A549 (cell line): ENCODE measurements at regions not wholly inside any gene's neighbourhood (a gene's known extent, or its start where the extent isn't known, plus 50 kb on each side); places are given as distances from the start of the nearest gene placed in this dataset.

Source experiments
- ATAC-seq, 2 experiments: fragments of 200-7000 bp in 1 of 2; fragments of >200 bp in 1 of 2; cut with Nextera tagmentation in 1 of 2; cut with Tn5 transposase in 1 of 2; 3 replicates each; pipeline versions ENCODE4 v1.8.0 to v1.9.1; 2018 to 2020; ENCODE audit warnings: mild to moderate bottlenecking in 1 of 2, moderate library complexity in 1 of 2
- CTCF ChIA-PET: fragments of 300-600 bp; sonication (Branson Sonifier 250); formaldehyde crosslinking; extraction: SDS; loops from one replicate; lab custom pipeline; 2021; ENCODE audit warnings: antibody characterized with exemption, inconsistent platforms; lab: Yijun Ruan, JAX
- POLR2A ChIA-PET: fragments of 350-600 bp; formaldehyde crosslinking; extraction: SDS; loops from one replicate; lab custom pipeline; 2021; ENCODE audit warnings: antibody characterized with exemption, inconsistent platforms; lab: Yijun Ruan, JAX
- DNase-seq, 2 experiments: peaks; one replicate each; pipeline versions ENCODE4 v3.0.0 to v3.0.0-alpha.2; 2011 to 2016; ENCODE audit warnings: low read depth in 1 of 2, low spot score in 1 of 2
- FAIRE-seq: peaks from 2 replicates; lab custom pipeline; 2011; peaks lifted over from hg19 to GRCh38; lab: Jason Lieb, UNC
- H3K27ac ChIP-seq, 2 experiments: fragments of >200 bp; sonication (Bioruptor Twin); formaldehyde crosslinking; 3 replicates each; pipeline ENCODE4 v1.5.1; 2016 to 2017
- H3K4me1 ChIP-seq: fragments of >200 bp; sonication (Bioruptor Twin); formaldehyde crosslinking; 3 replicates; pipeline ENCODE4 v1.6.1; 2016
- H3K4me2 ChIP-seq: fragments of >200 bp; sonication (Bioruptor Twin); formaldehyde crosslinking; 3 replicates; pipeline ENCODE4 v1.6.1; 2016
- H3K4me3 ChIP-seq: fragments of >200 bp; sonication (Bioruptor Twin); formaldehyde crosslinking; 3 replicates; pipeline ENCODE4 v1.5.1; 2016
- H3K9me3 ChIP-seq: fragments of >200 bp; sonication (Bioruptor Twin); formaldehyde crosslinking; 3 replicates; pipeline ENCODE4 v1.6.1; 2016
- BCL3 ChIP-seq: fragments of >200 bp; sonication (Bioruptor Twin); formaldehyde crosslinking; IDR thresholded peaks from 3 replicates; pipeline ENCODE4 v1.6.1; 2016
- CEBPB ChIP-seq, 2 experiments: fragments of >200 bp in 1 of 2; sonication (Bioruptor Twin) in 1 of 2; formaldehyde crosslinking in 1 of 2; IDR thresholded peaks; 2 replicates each; pipeline ENCODE4 v1.6.1; 2012 to 2016
- CHD2 ChIP-seq: fragments of 150-350 bp; IDR thresholded peaks from 2 replicates; pipeline ENCODE4 v1.6.1; 2014; ENCODE audit warnings: low read length; ENCODE audit not compliant: partially characterized antibody
- EHF ChIP-seq: fragments of 250-450 bp; sonication (Bioruptor Pico); IDR thresholded peaks from 2 replicates; pipeline ENCODE4 v1.5.0; 2020; ENCODE audit warnings: mild to moderate bottlenecking
- FOSL2 ChIP-seq, 2 experiments: fragments of 450-650 bp in 1 of 2; fragments of >200 bp in 1 of 2; sonication (Bioruptor Twin) in 1 of 2; formaldehyde crosslinking; IDR thresholded peaks; 2 replicates each; pipeline versions ENCODE4 v1.5.0 to v1.6.1; 2016 to 2020; ENCODE audit warnings: mild to moderate bottlenecking in 1 of 2, moderate library complexity in 1 of 2
- FOXS1 ChIP-seq: fragments of 250-450 bp; sonication (Bioruptor Pico); IDR thresholded peaks from 2 replicates; pipeline ENCODE4 v1.5.0; 2020; ENCODE audit warnings: mild to moderate bottlenecking, moderate library complexity
- JUNB ChIP-seq: fragments of >200 bp; sonication (Bioruptor Twin); formaldehyde crosslinking; IDR thresholded peaks from 2 replicates; pipeline ENCODE4 v1.6.1; 2016
- MAFK ChIP-seq: fragments of 450-650 bp; IDR thresholded peaks from 2 replicates; pipeline ENCODE4 v1.6.1; 2014; ENCODE audit not compliant: partially characterized antibody
- PHF8 ChIP-seq: fragments of 200-600 bp; sonication (generic); IDR thresholded peaks from 2 replicates; pipeline ENCODE4 v1.6.1; 2016; ENCODE audit warnings: low read depth, mild to moderate bottlenecking, antibody characterized with exemption, moderate library complexity, borderline replicate concordance
- RAD21 ChIP-seq, 2 experiments: fragments of >200 bp in 1 of 2; sonication (Bioruptor Twin) in 1 of 2; formaldehyde crosslinking in 1 of 2; IDR thresholded peaks in 1 of 2; conservative IDR thresholded peaks in 1 of 2; 2 replicates in 1 of 2; 3 replicates in 1 of 2; pipeline ENCODE4 v1.6.1; 2012 to 2018; ENCODE audit warnings: inconsistent platforms in 1 of 2
- RARB ChIP-seq: fragments of 250-450 bp; sonication (Bioruptor Pico); IDR thresholded peaks from 2 replicates; pipeline ENCODE4 v1.8.0; 2021; ENCODE audit warnings: mild to moderate bottlenecking, moderate library complexity
- RFX5 ChIP-seq: fragments of 450-650 bp; IDR thresholded peaks from 2 replicates; pipeline ENCODE4 v1.7.1; 2014; ENCODE audit warnings: antibody characterized with exemption, mild to moderate bottlenecking, moderate library complexity
- RNF2 ChIP-seq: fragments of 200-600 bp; sonication (generic); IDR thresholded peaks from 2 replicates; pipeline ENCODE4 v1.6.1; 2016; ENCODE audit warnings: low read depth, mild to moderate bottlenecking, antibody characterized with exemption, moderate library complexity, borderline replicate concordance
- TP53 ChIP-seq: fragments of 250-450 bp; sonication (Bioruptor Pico); IDR thresholded peaks from 2 replicates; pipeline ENCODE4 v1.5.0; 2021; ENCODE audit warnings: mild to moderate bottlenecking, moderate library complexity
- WGBS: methylation state at CpG from one replicate; pipeline ENCODE4 v1.1.6; 2017; ENCODE audit errors: missing lambda C conversion rate; 5-methylcytosine and 5-hydroxymethylcytosine counted together
- TF ChIP-seq, protein P1 (sequence below): fragments of 250-450 bp; sonication (Bioruptor Pico); IDR thresholded peaks from 2 replicates; pipeline ENCODE4 v1.5.0; 2021; ENCODE audit warnings: mild to moderate bottlenecking, moderate library complexity, borderline replicate concordance
- TF ChIP-seq, protein P2 (sequence below): fragments of >200 bp; sonication (Bioruptor Twin); formaldehyde crosslinking; IDR thresholded peaks from 2 replicates; pipeline ENCODE4 v1.6.1; 2016
- TF ChIP-seq, protein P3 (sequence below): IDR thresholded peaks from 2 replicates; pipeline ENCODE4 v1.6.1; 2012; ENCODE audit warnings: low read depth, borderline replicate concordance
- TF ChIP-seq, protein P4 (sequence below): fragments of 250-450 bp; sonication (Bioruptor Pico); IDR thresholded peaks from 2 replicates; pipeline ENCODE4 v1.5.0; 2020; ENCODE audit warnings: low read depth, mild to moderate bottlenecking, moderate library complexity
- TF ChIP-seq, protein P5 (sequence below): fragments of >200 bp; sonication (Bioruptor Twin); formaldehyde crosslinking; IDR thresholded peaks from 3 replicates; pipeline ENCODE4 v1.5.1; 2016

DNA sequence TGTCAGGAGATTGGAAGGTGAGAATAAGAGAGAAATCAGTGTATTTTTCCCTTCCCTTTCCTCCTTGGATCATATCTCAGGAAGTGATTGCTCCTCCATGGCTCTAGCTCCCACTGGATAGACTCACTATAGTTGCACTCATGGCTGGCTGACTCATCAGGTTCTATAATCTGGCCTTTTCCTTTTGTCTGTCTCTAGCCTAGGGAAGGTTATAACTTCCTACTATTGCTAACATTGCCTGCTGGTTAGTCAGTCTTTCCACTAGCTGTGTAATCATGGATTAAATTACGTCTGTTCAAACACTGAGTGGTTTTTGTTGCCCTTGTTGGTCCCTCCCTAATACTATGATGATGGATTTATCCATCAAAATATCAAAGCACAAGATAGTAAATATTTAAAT lies 195.5 kb upstream of the VEGFC start (continued):
- TF ChIP-seq FOSL2 (IDR thresholded peaks at IDR 0.05) = peak; percentile 59; the same call in 1 of the 2 replicates
- TF ChIP-seq FOSL2 (CRISPR knock-in tag; IDR thresholded peaks at IDR 0.05) = peak; percentile 89
- TF ChIP-seq, protein P1, sequence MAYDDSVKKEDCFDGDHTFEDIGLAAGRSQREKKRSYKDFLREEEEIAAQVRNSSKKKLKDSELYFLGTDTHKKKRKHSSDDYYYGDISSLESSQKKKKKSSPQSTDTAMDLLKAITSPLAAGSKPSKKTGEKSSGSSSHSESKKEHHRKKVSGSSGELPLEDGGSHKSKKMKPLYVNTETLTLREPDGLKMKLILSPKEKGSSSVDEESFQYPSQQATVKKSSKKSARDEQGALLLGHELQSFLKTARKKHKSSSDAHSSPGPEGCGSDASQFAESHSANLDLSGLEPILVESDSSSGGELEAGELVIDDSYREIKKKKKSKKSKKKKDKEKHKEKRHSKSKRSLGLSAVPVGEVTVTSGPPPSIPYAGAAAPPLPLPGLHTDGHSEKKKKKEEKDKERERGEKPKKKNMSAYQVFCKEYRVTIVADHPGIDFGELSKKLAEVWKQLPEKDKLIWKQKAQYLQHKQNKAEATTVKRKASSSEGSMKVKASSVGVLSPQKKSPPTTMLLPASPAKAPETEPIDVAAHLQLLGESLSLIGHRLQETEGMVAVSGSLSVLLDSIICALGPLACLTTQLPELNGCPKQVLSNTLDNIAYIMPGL (CRISPR knock-in tag) = no peak
- no peak for TF ChIP-seq RAD21 (conservative IDR thresholded peaks at IDR 0.05 in 1 of 2, IDR thresholded peaks at IDR 0.05 in 1 of 2)
- TF ChIP-seq, protein P2, sequence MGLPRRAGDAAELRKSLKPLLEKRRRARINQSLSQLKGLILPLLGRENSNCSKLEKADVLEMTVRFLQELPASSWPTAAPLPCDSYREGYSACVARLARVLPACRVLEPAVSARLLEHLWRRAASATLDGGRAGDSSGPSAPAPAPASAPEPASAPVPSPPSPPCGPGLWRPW = no peak
- peak; percentile 44; the same call in 1 of the 2 replicates for TF ChIP-seq JUNB
- 0 out of 4 replicates have a peak, but pooled peaks of 1 of the 2 experiments have one; percentile 32 for TF ChIP-seq CEBPB (IDR thresholded peaks at IDR 0.05)
- TF ChIP-seq PHF8 = no peak
- TF ChIP-seq TP53 (CRISPR knock-in tag) = no peak

GRCh38 chr4:176989186-176989585 lies 196.5 kb upstream of the VEGFC start:
- POLR2A ChIA-PET = no interaction called here
- H3K27ac ChIP-seq = no peak overlapping the region; a peak in 1 of 6 replicates
- DNase-seq (no peak), ATAC-seq (no peak), FAIRE-seq (no peak)
- TF ChIP-seq EHF = no peak
- no peak for TF ChIP-seq CHD2
- TF ChIP-seq, protein P3, sequence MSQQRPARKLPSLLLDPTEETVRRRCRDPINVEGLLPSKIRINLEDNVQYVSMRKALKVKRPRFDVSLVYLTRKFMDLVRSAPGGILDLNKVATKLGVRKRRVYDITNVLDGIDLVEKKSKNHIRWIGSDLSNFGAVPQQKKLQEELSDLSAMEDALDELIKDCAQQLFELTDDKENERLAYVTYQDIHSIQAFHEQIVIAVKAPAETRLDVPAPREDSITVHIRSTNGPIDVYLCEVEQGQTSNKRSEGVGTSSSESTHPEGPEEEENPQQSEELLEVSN = no peak
- no peak for TF ChIP-seq RARB (CRISPR knock-in tag)
- no peak for TF ChIP-seq BCL3
- TF ChIP-seq RNF2 = no peak
- TF ChIP-seq, all 56 proteins: peak for 0
- Histone ChIP-seq H3K9me3 (no peaks in the 10 kb centered on the region), H3K4me2 (no peak overlapping the region), H3K4me3 (no peak overlapping the region), H3K4me1 (peaks cover 12% of the 10 kb centered on the region)
- 81% methylated on average over 1 of the region's 1 CpG for WGBS
- CTCF ChIA-PET = no interaction called here

GRCh38 chr4:176999935-177000543 lies 207.3 kb upstream of the VEGFC start:
- Histone ChIP-seq H3K27ac (peak overlapping the region; percentile 42 to 47; a peak in 5 of 6 replicates), H3K9me3 (peaks cover 7% of the 10 kb centered on the region; the same call in 2 of the 3 replicates)
- peak; percentile 77 to 83 for ATAC-seq
- TF ChIP-seq RFX5 = no peak
- TF ChIP-seq FOSL2 (IDR thresholded peaks at IDR 0.05) = no peak
- peak; percentile 56; the same call in 1 of the 2 replicates for TF ChIP-seq FOSL2 (CRISPR knock-in tag; IDR thresholded peaks at IDR 0.05)
- no peak for TF ChIP-seq MAFK
- peak in 1 of 2 experiments; percentile 29; a peak in 1 of 4 replicates for TF ChIP-seq CEBPB (IDR thresholded peaks at IDR 0.05)
- no peak for TF ChIP-seq FOXS1
- TF ChIP-seq, protein P4, sequence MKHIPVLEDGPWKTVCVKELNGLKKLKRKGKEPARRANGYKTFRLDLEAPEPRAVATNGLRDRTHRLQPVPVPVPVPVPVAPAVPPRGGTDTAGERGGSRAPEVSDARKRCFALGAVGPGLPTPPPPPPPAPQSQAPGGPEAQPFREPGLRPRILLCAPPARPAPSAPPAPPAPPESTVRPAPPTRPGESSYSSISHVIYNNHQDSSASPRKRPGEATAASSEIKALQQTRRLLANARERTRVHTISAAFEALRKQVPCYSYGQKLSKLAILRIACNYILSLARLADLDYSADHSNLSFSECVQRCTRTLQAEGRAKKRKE (CRISPR knock-in tag) = no peak
- TF ChIP-seq, protein P5, sequence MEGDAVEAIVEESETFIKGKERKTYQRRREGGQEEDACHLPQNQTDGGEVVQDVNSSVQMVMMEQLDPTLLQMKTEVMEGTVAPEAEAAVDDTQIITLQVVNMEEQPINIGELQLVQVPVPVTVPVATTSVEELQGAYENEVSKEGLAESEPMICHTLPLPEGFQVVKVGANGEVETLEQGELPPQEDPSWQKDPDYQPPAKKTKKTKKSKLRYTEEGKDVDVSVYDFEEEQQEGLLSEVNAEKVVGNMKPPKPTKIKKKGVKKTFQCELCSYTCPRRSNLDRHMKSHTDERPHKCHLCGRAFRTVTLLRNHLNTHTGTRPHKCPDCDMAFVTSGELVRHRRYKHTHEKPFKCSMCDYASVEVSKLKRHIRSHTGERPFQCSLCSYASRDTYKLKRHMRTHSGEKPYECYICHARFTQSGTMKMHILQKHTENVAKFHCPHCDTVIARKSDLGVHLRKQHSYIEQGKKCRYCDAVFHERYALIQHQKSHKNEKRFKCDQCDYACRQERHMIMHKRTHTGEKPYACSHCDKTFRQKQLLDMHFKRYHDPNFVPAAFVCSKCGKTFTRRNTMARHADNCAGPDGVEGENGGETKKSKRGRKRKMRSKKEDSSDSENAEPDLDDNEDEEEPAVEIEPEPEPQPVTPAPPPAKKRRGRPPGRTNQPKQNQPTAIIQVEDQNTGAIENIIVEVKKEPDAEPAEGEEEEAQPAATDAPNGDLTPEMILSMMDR = no peak
- TF ChIP-seq, all 56 proteins: peak for 2
- H3K4me2 ChIP-seq = peak overlapping the region; percentile 50
- DNase-seq (peak; percentile 3 to 65), FAIRE-seq (no peak)
- ChIA-PET POLR2A (no interaction called here), CTCF (no interaction called here)
- H3K4me3 ChIP-seq = no peak overlapping the region
- H3K4me1 ChIP-seq = peaks cover 29% of the 10 kb centered on the region
- 54% methylated on average over 2 of the region's 2 CpGs for WGBS
